ENCODE measurements at regions not wholly inside any gene's neighbourhood (a gene's known extent, or its start where the extent isn't known, plus 50 kb on each side); places are given as distances from the start of the nearest gene placed in this dataset.

GRCh38 chr4:171472230-171472629 lies 341.0 kb upstream of the GALNTL6 start:
- Histone ChIP-seq H3K36me3 (no peaks in the 10 kb centered on the region), H3K9me3 (no peaks in the 10 kb centered on the region), H3K4me1 (no peaks in the 10 kb centered on the region), H3K4me3 (no peak overlapping the region), H3K27me3 (no peaks in the 10 kb centered on the region), H3K27ac (no peak overlapping the region)
- TF ChIP-seq CTCF (IDR thresholded peaks at IDR 0.05): no peak
- ATAC-seq (no peak), DNase-seq (no peak)
- intact Hi-C loops (cut with DNase I): no loop called here

GRCh38 chr4:171464499-171464898 lies 348.7 kb upstream of the GALNTL6 start:
- intact Hi-C loops (cut with DNase I): no loop called here
- H3K36me3 ChIP-seq: no peaks in the 10 kb centered on the region
- no peak for TF ChIP-seq CTCF (IDR thresholded peaks at IDR 0.05)

GRCh38 chr4:171461191-171461590 lies 352.0 kb upstream of the GALNTL6 start:
- peaks cover 7% of the 10 kb centered on the region for H3K9me3 ChIP-seq
- TF ChIP-seq CTCF (IDR thresholded peaks at IDR 0.05): no peak
- no peaks in the 10 kb centered on the region for H3K36me3 ChIP-seq
- no peak overlapping the region for H3K4me3 ChIP-seq
- no peaks in the 10 kb centered on the region for H3K4me1 ChIP-seq
- DNase-seq: no peak
- no peaks in the 10 kb centered on the region for H3K27me3 ChIP-seq
- intact Hi-C loops (cut with DNase I): no loop called here
- no peak overlapping the region for H3K27ac ChIP-seq
- no peak for ATAC-seq

More at GRCh38 chr4:171464499-171464898, 348.7 kb upstream of the GALNTL6 start:
- H3K4me3 ChIP-seq: no peak overlapping the region
- H3K4me1 ChIP-seq: no peaks in the 10 kb centered on the region
- no peaks in the 10 kb centered on the region for H3K27me3 ChIP-seq
- H3K27ac ChIP-seq: no peak overlapping the region
- ATAC-seq: no peak
- no peaks in the 10 kb centered on the region for H3K9me3 ChIP-seq
- DNase-seq: no peak

- intact Hi-C loops (cut with DNase I): no loop called here
- Histone ChIP-seq H3K27me3 (no peaks in the 10 kb centered on the region), H3K4me1 (no peaks in the 10 kb centered on the region), H3K4me3 (no peak overlapping the region), H3K36me3 (no peaks in the 10 kb centered on the region), H3K9me3 (no peaks in the 10 kb centered on the region), H3K27ac (no peak overlapping the region)
- no peak for ATAC-seq
- TF ChIP-seq CTCF (IDR thresholded peaks at IDR 0.05): no peak
- no peak for DNase-seq
Observed at GRCh38 chr4:171448919-171449481, 364.2 kb upstream of the GALNTL6 start.

- H3K9me3 ChIP-seq: no peaks in the 10 kb centered on the region
- H3K36me3 ChIP-seq: no peaks in the 10 kb centered on the region
- no peak for TF ChIP-seq CTCF (IDR thresholded peaks at IDR 0.05)
- no peak overlapping the region for H3K4me3 ChIP-seq
- no peak for DNase-seq
- intact Hi-C loops (cut with DNase I): no loop called here
- no peak for ATAC-seq
- H3K27me3 ChIP-seq: no peaks in the 10 kb centered on the region
- no peaks in the 10 kb centered on the region for H3K4me1 ChIP-seq
- H3K27ac ChIP-seq: no peak overlapping the region
Observed at GRCh38 chr4:171448358-171448757, 364.8 kb upstream of the GALNTL6 start.
